CD14-positive monocyte (primary cell): ENCODE measurements at regions not wholly inside any gene's neighbourhood (a gene's known extent, or its start where the extent isn't known, plus 50 kb on each side); places are given as distances from the start of the nearest gene placed in this dataset.

Experiments used
- DNase-seq, 3 donors: peaks; one replicate each; pipeline ENCODE4 v3.0.0-alpha.2; 2011 to 2022
- H2AFZ ChIP-seq: 2 replicates; pipeline ENCODE4 v1.6.0; 2012; ENCODE audit warnings: mild to moderate bottlenecking, low read depth, low read length, inconsistent platforms; ENCODE audit not compliant: insufficient read depth, poor library complexity, severe bottlenecking
- H3K27ac ChIP-seq, 2 donors: 1 replicate in 1 of 2; 2 replicates in 1 of 2; pipeline ENCODE4 v1.5.1; 2012 to 2013; ENCODE audit warnings: low read length in 2 of 2, control low read depth in 1 of 2, inconsistent platforms in 1 of 2, low read depth in 1 of 2, mild to moderate bottlenecking in 1 of 2
- H3K27me3 ChIP-seq, 2 donors: one replicate each; pipeline versions ENCODE4 v1.6.0 to v1.6.1; 2011 to 2013; ENCODE audit warnings: low read length in 2 of 2; ENCODE audit not compliant: control insufficient read depth in 2 of 2, insufficient read depth in 2 of 2
- H3K36me3 ChIP-seq, 2 donors: replicated peaks in 1 of 2; 1 replicate in 1 of 2; 2 replicates in 1 of 2; pipeline versions ENCODE4 v1.5.1 to v1.6.1; 2012 to 2013; ENCODE audit warnings: low read length in 2 of 2, control low read depth in 1 of 2, inconsistent platforms in 1 of 2, mild to moderate bottlenecking in 1 of 2; ENCODE audit not compliant: insufficient read depth in 2 of 2, control insufficient read depth in 1 of 2
- H3K4me1 ChIP-seq, 2 donors: 1 replicate in 1 of 2; 2 replicates in 1 of 2; pipeline versions ENCODE4 v1.5.1 to v1.6.1; 2012 to 2013; ENCODE audit warnings: low read length in 2 of 2, control low read depth in 1 of 2, inconsistent platforms in 1 of 2, mild to moderate bottlenecking in 1 of 2, moderate library complexity in 1 of 2; ENCODE audit not compliant: insufficient read depth in 2 of 2, control insufficient read depth in 1 of 2
- H3K4me2 ChIP-seq: replicated peaks from 2 replicates; pipeline ENCODE3; 2012; ENCODE audit warnings: low read length, moderate library complexity, mild to moderate bottlenecking; ENCODE audit not compliant: poor library complexity, severe bottlenecking; ENCODE audit errors: extremely low read depth
- H3K4me3 ChIP-seq, 3 experiments: fragments of 200-600 bp in 1 of 3; sonication (generic) in 1 of 3; replicated peaks in 1 of 3; 1 replicate in 2 of 3; 2 replicates in 1 of 3; pipeline ENCODE4 v1.5.1; 2011 to 2013; ENCODE audit warnings: low read length in 3 of 3, mild to moderate bottlenecking in 3 of 3, control low read depth in 2 of 3, low read depth in 2 of 3, inconsistent platforms in 1 of 3, moderate library complexity in 1 of 3
- H3K79me2 ChIP-seq: 2 replicates; pipeline ENCODE4 v1.6.0; 2012; ENCODE audit warnings: mild to moderate bottlenecking, control low read depth, inconsistent platforms, low read length, moderate library complexity; ENCODE audit not compliant: insufficient read depth
- H3K9ac ChIP-seq: 2 replicates; pipeline ENCODE4 v1.6.0; 2017; ENCODE audit warnings: low read length, mild to moderate bottlenecking; ENCODE audit not compliant: insufficient read depth, poor library complexity, severe bottlenecking
- H3K9me3 ChIP-seq, 2 donors: replicated peaks in 1 of 2; 1 replicate in 1 of 2; 2 replicates in 1 of 2; pipeline versions ENCODE4 v1.5.1 to v1.6.1; 2012 to 2013; ENCODE audit warnings: low read length in 2 of 2, control low read depth in 1 of 2; ENCODE audit not compliant: control insufficient read depth in 1 of 2, insufficient read depth in 1 of 2
- H4K20me1 ChIP-seq: 2 replicates; pipeline ENCODE4 v1.6.0; 2012; ENCODE audit warnings: mild to moderate bottlenecking, low read length, control low read depth, moderate library complexity; ENCODE audit not compliant: insufficient read depth
- H3K27ac Mint-ChIP-seq, 7 donors: one replicate each; pipeline ENCODE4 v1.8.0; 2020; ENCODE audit warnings: mild to moderate bottlenecking in 7 of 7, mixed read lengths in 7 of 7, moderate library complexity in 6 of 7, inconsistent platforms in 2 of 7
- H3K27me3 Mint-ChIP-seq, 3 donors: one replicate each; pipeline ENCODE4 v1.8.0; 2021 to 2022; ENCODE audit warnings: low read depth in 3 of 3, mild to moderate bottlenecking in 3 of 3, mixed read lengths in 3 of 3, moderate library complexity in 3 of 3, inconsistent platforms in 1 of 3
- H3K36me3 Mint-ChIP-seq, 2 donors: one replicate each; pipeline ENCODE4 v1.8.0; 2020; ENCODE audit warnings: mixed read lengths in 2 of 2, inconsistent platforms in 1 of 2, mild to moderate bottlenecking in 1 of 2
- H3K4me1 Mint-ChIP-seq: one replicate; pipeline ENCODE4 v1.8.0; 2020; ENCODE audit warnings: mild to moderate bottlenecking, mixed read lengths
- H3K4me3 Mint-ChIP-seq, 2 donors: one replicate each; pipeline ENCODE4 v1.8.0; 2020; ENCODE audit warnings: mild to moderate bottlenecking in 2 of 2, mixed read lengths in 2 of 2, moderate library complexity in 1 of 2
- H3K9me3 Mint-ChIP-seq, 7 donors: one replicate each; pipeline ENCODE4 v1.8.0; 2020 to 2022; ENCODE audit warnings: mixed read lengths in 7 of 7, mild to moderate bottlenecking in 6 of 7, moderate library complexity in 6 of 7, inconsistent platforms in 2 of 7
- CTCF ChIP-seq: fragments of 200-600 bp; IDR thresholded peaks from one replicate; pipeline ENCODE4 v1.8.0; 2022; ENCODE audit warnings: antibody characterized with exemption, mild to moderate bottlenecking
- WGBS: methylation state at CpG from one replicate; pipeline ENCODE4 v1.1.5; 2013; ENCODE audit warnings: missing lambda C conversion rate; ENCODE audit not compliant: insufficient coverage; 5-methylcytosine and 5-hydroxymethylcytosine counted together
- intact Hi-C, 2 donors: fragments of 100-400 bp; cut with micrococcal nuclease; formaldehyde crosslinking; loops; one replicate each; pipeline versions ENCODE4 v1.15.0 to v1.15.1; 2023

- peaks cover 18% of the 10 kb centered on the region for H3K4me1 Mint-ChIP-seq
- H3K27me3 Mint-ChIP-seq: peaks cover 0 to 2% (median 0%) of the 10 kb centered on the region in 3 donors
- no peaks in the 10 kb centered on the region for H3K27me3 ChIP-seq
- no peak overlapping the region for H3K9ac ChIP-seq
- H3K4me1 ChIP-seq: peaks cover 0 to 6% of the 10 kb centered on the region in 2 donors
- no peak overlapping the region for H3K4me2 ChIP-seq
- TF ChIP-seq CTCF: no peak
- no peaks in the 10 kb centered on the region for H3K9me3 Mint-ChIP-seq
- H3K9me3 ChIP-seq: no peaks in the 10 kb centered on the region
- no peak overlapping the region for H3K4me3 Mint-ChIP-seq
- H3K27ac ChIP-seq: no peak overlapping the region
- H3K36me3 ChIP-seq: no peaks in the 10 kb centered on the region
- H4K20me1 ChIP-seq: no peaks in the 10 kb centered on the region
- H2AFZ ChIP-seq: peak overlapping the region; percentile 3
- no peaks in the 10 kb centered on the region for H3K79me2 ChIP-seq
- no peaks in the 10 kb centered on the region for H3K36me3 Mint-ChIP-seq
- H3K4me3 ChIP-seq: no peak overlapping the region
- no peak for DNase-seq
- no peak overlapping the region for H3K27ac Mint-ChIP-seq
- 27% methylated on average over 3 of the region's 6 CpGs for WGBS
- intact Hi-C loops: loop anchor here in 1 of 2 donors (10.0 kb wide), 2 partner anchors 131 to 341 kb away; no protein-coding TSS in a partner anchor
These were observed 78.8 kb upstream of the WDR26 start for GRCh38 chr1:224513383-224513782.

GRCh38 chr1:224513787-224514209 lies 79.2 kb upstream of the WDR26 start:
- no peak overlapping the region for H3K4me3 ChIP-seq
- Mint-ChIP-seq H3K36me3 (no peaks in the 10 kb centered on the region), H3K9me3 (no peaks in the 10 kb centered on the region), H3K27me3 (peaks cover 0 to 2% (median 0%) of the 10 kb centered on the region in 3 donors), H3K27ac (no peak overlapping the region), H3K4me1 (peaks cover 18% of the 10 kb centered on the region), H3K4me3 (no peak overlapping the region)
- peak; percentile 68 to 71 (median 69) for DNase-seq
- no peaks in the 10 kb centered on the region for H3K79me2 ChIP-seq
- intact Hi-C loops: loop anchor here in 1 of 2 donors (10.0 kb wide), 2 partner anchors 131 to 341 kb away; no protein-coding TSS in a partner anchor
- no peaks in the 10 kb centered on the region for H3K9me3 ChIP-seq
- no peak overlapping the region for H3K4me2 ChIP-seq
- TF ChIP-seq CTCF: peak; percentile 93
- peak overlapping the region; percentile 3 for H2AFZ ChIP-seq
- WGBS: 11% methylated on average over 10 of the region's 11 CpGs
- H3K9ac ChIP-seq: no peak overlapping the region
- H3K27me3 ChIP-seq: no peaks in the 10 kb centered on the region
- no peak overlapping the region for H3K27ac ChIP-seq
- H3K4me1 ChIP-seq: peaks cover 0 to 6% of the 10 kb centered on the region in 2 donors
- H4K20me1 ChIP-seq: no peaks in the 10 kb centered on the region
- H3K36me3 ChIP-seq: no peaks in the 10 kb centered on the region
